Skeletal muscle cell (primary cell): ENCODE measurements at regions not wholly inside any gene's neighbourhood (a gene's known extent, or its start where the extent isn't known, plus 50 kb on each side); places are given as distances from the start of the nearest gene placed in this dataset.
"Not testable (repeated sequence)": the region's sequence is repeated elsewhere in the genome, so short reads cannot be mapped to it uniquely, and the experiment has no call there.

Experiments used
- DNase-seq: peaks from one replicate; pipeline ENCODE4 v3.0.0-alpha.2; 2010; ENCODE audit warnings: low read depth
- H3K4me3 ChIP-seq: 2 replicates; pipeline ENCODE4 v1.5.1; 2011; ENCODE audit warnings: low read depth, mild to moderate bottlenecking, control low read depth, low read length, moderate library complexity

- H3K4me3 ChIP-seq, result no peak overlapping the region
- DNase-seq, result peak; percentile 54
Observed at GRCh38 chr4:108425988-108426387, 194.4 kb upstream of the RPL34 start.

- DNase-seq, result no peak
- H3K4me3 ChIP-seq, result no peak overlapping the region
Observed at GRCh38 chr4:108417923-108418322, 202.5 kb upstream of the RPL34 start.

DNA sequence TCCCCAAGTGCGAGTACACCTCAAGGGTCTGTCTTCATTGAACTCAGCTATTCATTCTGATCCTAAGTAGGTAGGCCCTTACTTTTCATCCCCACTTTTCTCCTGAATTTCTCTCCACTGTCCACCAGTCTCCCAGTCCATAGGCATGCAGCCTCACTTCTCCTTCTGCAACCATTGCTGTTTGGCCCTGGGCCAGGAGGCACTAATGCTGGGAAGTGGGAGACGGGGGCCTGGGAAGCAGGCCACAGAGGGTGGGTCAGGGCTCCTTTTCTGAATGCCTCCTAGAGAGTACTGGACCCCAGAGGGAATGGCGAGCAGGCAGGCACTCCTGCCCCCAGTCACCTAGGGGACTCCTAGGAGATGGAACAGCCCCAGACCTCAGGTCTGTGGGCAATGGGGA lies 203.5 kb upstream of the RPL34 start:
- DNase-seq, result no peak
- no peak overlapping the region for H3K4me3 ChIP-seq

DNA sequence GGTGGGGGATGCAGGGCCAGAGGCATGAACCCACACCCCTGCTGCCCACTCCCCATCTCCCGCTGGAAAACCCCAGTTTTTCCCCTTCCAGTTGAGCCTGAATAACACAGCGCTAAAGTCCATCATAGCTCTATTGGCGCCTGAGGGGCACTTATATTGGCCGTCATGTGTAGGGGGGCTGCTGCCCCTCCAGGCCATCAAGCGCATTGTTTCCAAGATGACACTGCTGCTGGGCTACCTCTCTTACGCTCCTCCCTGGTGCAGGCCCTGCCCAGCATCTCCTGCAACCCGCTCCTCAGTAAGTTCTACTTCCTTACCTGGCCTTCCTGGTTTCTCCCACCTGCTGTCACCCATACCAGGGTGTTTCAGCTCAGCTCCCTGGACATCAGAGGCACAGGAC lies 205.0 kb upstream of the RPL34 start:
- H3K4me3 ChIP-seq, result no peak overlapping the region
- no peak for DNase-seq

- DNase-seq, result no peak
- no peak overlapping the region for H3K4me3 ChIP-seq
Observed at GRCh38 chr4:108411836-108412235, 208.5 kb upstream of the RPL34 start.

DNA sequence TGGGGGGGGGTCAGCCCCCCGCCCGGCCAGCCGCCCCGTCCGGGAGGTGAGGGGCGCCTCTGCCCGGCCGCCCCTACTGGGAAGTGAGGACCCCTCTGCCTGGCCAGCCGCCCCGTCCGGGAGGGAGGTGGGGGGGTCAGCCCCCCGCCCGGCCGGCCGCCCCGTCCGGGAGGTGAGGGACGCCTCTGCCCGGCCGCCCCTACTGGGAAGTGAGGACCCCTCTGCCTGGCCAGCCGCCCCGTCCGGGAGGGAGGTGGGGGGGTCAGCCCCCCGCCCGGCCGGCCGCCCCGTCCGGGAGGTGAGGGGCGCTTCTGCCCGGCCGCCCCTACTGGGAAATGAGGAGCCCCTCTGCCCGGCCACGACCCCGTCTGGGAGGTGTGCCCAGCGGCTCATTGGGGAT lies 210.7 kb upstream of the RPL34 start:
- not testable (repeated sequence) for H3K4me3 ChIP-seq, DNase-seq

- no peak overlapping the region for H3K4me3 ChIP-seq
- no peak for DNase-seq
Observed at GRCh38 chr4:108405586-108405985, 214.8 kb upstream of the RPL34 start.

DNA sequence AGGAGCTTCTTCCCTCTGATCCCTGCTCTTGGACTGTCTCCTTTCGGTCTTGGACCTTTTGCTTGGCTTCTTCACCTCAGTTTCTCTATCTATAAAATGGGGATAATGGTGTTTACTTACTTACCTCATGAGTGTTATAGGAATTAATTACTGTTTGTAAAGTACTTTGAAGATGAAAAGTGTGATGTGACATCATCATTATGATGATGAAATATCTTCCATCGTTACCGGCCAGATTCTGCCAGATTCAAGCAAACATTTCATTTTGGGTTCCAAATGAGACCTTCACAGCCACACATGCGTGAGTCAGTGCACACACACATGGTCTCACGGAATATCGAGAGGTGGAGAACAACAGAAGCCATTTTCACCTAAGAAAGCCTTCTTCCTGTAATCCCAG lies 220.1 kb upstream of the RPL34 start:
- no peak overlapping the region for H3K4me3 ChIP-seq
- no peak for DNase-seq

GRCh38 chr4:108399610-108400265 lies 220.6 kb upstream of the RPL34 start:
- H3K4me3 ChIP-seq, result no peak overlapping the region
- no peak for DNase-seq

- no peak overlapping the region for H3K4me3 ChIP-seq
- no peak for DNase-seq
Observed at GRCh38 chr4:108398836-108399235, 221.5 kb upstream of the RPL34 start.

DNA sequence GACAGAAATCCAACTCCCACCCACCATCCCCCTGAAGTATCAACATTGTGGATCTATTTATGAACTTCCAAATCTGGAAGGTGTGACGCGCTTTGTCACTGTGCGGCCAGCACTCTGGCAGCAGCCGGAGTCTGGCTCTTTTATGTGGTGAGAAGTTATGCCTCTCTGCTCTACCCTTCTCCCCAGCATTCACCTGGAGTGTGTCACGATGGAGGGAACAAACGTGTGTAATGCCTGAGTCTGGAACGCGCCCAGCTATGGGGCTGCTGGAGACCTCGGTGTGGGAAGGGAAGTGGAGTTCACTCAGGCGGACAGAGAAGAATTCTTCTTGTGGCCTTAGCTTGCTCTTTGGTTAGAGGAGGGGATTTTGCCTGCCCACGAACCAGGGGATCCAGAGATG lies 222.1 kb upstream of the RPL34 start:
- DNase-seq, result no peak

GRCh38 chr4:108397850-108398249 lies 222.5 kb upstream of the RPL34 start:
- no peak overlapping the region for H3K4me3 ChIP-seq
- DNase-seq, result no peak

More for the DNA sequence above, 222.1 kb upstream of the RPL34 start:
- no peak overlapping the region for H3K4me3 ChIP-seq

- H3K4me3 ChIP-seq, result no peak overlapping the region
- no peak for DNase-seq
Observed at GRCh38 chr4:108396900-108397497, 223.4 kb upstream of the RPL34 start.

DNA sequence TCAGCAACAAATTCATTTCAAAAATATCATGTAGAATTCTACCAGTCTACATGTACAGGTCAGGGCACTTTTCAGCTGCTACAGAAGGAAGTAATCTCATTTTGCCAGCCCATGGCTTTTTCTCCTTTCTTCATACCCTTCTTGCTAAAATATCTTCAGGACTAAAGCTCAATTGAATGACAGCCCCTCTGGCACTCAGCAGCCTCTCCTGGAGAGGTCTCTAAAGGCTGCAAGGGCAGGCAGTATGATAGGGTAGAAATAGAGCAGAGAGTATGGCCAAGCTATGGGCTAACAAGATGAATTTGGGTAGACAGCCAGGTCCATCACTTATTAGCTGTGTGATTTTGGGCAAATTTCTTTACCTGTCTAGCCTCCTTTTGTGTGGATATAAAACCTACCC lies 224.6 kb upstream of the RPL34 start:
- no peak for DNase-seq
- H3K4me3 ChIP-seq, result no peak overlapping the region

- no peak overlapping the region for H3K4me3 ChIP-seq
- no peak for DNase-seq
Observed at GRCh38 chr4:108393890-108394472, 225.2 kb upstream of the LEF1 start.

DNA sequence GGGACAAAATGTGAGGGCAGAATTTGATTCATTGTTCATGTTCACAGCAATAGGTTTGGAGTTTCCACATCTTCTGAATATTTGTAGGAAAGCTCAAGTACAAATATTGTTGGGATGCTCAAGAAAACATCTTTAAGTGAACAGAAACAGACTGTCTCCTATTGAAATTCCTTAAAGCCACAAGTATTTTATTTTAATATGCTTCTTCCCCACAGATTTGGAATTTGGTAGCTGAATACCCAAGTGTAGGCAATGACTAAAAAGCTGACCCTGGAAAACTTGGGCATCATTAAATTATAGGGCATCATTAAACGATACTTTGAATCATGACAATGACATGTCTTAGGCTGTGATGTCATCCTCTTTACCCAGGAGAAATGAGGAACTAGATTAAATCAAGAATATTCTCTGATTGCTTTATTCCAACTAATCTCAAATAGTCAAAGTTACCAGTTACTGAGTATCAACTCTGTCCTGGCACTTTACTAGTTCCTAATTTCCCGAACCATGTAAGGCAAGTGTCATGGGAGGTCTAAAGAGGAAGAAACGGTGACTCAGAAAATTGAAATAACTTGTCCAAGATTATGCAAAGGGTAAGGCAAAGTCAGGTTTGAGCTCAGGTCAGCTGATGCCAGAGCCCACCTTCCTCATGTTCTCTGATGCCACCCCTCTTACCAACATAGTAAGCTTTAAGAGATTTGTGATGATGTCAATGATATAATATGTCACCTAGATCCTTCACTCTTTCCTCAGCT lies 223.1 kb upstream of the LEF1 start:
- no peak for DNase-seq
- H3K4me3 ChIP-seq, result no peak overlapping the region

- H3K4me3 ChIP-seq, result no peak overlapping the region
- DNase-seq, result no peak
Observed at GRCh38 chr4:108385076-108385475, 216.3 kb upstream of the LEF1 start.

GRCh38 chr4:108384544-108384943 lies 215.8 kb upstream of the LEF1 start:
- no peak for DNase-seq
- no peak overlapping the region for H3K4me3 ChIP-seq

GRCh38 chr4:108383157-108383556 lies 214.4 kb upstream of the LEF1 start:
- no peak for DNase-seq
- no peak overlapping the region for H3K4me3 ChIP-seq

- DNase-seq, result no peak
- H3K4me3 ChIP-seq, result no peak overlapping the region
Observed at GRCh38 chr4:108382751-108383150, 214.0 kb upstream of the LEF1 start.
